CD4-positive, alpha-beta T cell treated with Interferon alpha-2 for 1 hour (primary cell): ENCODE measurements at regions not wholly inside any gene's neighbourhood (a gene's known extent, or its start where the extent isn't known, plus 50 kb on each side); places are given as distances from the start of the nearest gene placed in this dataset.

Experiments used
- DNase-seq, 2 donors: peaks; one replicate each; pipeline ENCODE4 v3.0.0-alpha.2; 2020 to 2022

DNA sequence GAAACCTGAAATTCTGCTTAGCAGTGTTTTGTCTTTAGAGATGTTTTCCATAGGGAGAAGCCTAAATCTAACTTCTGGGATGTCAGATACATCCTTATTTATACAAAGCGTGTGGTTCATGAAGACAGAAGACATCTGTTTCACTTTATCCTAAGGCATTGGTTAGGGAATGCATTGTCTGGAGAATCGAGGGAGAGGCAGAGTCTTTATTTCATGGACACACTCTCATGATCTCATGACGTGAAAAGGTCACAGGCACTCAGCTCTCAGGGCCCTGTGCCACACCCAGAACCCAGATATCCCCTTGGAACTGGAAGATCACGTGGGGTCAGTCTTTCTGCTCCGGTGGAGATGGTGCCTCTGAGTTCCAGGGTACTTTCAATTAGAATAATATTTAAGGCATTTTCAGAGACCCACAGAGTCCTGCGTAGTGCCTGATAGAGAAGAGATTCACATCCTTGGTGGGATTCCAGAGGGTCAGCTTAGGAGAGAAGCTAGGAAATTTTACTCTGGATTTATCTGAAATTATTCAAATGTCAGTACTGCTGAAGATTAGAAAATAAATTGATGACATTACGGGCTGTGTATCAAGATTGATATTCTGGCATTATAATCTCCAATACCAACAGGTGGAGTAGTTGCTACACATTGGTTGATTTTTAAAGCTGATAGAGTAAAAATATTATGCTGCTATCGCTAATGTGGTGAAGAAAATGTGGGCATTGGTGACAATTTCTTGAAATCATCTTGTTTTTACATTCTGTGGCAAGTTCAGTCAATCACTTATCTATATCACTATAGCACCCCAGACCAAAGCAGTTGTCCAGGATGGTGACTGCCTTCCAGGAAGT is 378.3 kb downstream of the MTRR start:
- DNase-seq = no peak

GRCh38 chr5:8253376-8253775 is 384.4 kb downstream of the MTRR start:
- DNase-seq = no peak

DNA sequence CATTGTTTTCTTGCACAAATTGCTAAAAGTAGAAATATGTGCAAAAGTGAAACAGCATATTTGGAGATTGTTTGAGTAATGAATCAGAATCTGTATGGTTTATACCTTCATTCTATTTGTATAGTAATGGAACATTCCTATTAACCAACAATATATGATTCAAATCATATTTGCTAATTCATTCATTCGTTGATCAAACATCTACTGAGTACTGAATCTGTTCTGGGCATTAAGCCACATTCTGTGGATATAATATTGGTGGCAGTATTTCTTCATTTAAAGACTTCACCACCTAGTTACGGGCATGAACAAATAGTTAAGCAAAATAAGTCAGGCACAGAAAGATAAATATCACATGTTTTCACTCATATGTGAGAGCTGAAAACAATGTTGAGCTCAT is 385.7 kb downstream of the MTRR start:
- DNase-seq = no peak

GRCh38 chr5:8258801-8259200 is 389.9 kb downstream of the MTRR start:
- no peak for DNase-seq

DNA sequence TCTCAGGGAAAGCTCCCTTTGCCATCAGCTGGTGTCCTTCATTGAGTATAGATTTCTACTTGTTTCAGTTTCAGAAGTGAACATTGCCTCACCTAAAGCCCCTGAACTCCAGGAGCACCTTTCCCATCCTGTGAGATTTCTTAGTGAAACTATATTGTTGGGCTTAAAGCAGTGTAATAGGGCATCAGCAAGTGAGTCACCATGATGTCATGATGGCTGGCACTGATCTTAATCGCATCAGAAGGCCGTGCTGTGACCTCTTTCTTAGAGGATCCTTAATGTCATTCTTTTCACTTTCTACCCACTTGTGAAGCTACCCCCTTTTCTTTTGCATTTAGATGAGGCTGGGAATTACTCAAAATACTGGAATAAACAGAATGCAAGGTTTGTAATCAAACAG is 401.3 kb downstream of the MTRR start:
- no peak for DNase-seq

- no peak for DNase-seq
Observed at GRCh38 chr5:8280711-8281363, 411.9 kb downstream of the MTRR start.

DNA sequence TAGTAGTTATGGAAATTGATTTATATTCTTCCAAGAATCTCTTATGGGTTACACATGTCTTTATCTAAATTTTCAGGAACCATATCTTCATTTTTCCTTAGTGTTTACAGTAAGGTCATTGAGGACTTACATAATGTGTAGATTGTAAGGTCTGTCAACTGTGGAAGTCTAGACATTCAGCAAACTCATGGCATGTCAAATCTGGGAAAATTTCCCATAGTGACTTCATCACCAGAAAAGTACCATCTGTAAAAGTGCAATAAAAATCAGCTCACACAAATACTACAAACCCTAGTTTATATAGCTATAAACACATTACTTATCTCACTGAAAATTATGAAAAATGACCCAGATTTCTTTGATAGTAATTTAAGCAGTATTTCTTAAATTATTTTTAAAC is 419.4 kb downstream of the MTRR start:
- no peak for DNase-seq

GRCh38 chr5:8288897-8289516 is 420.1 kb downstream of the MTRR start:
- no peak for DNase-seq

- no peak for DNase-seq
Observed at GRCh38 chr5:8289779-8290178, 420.8 kb downstream of the MTRR start.

- DNase-seq = no peak
Observed at GRCh38 chr5:8290721-8291120, 421.8 kb downstream of the MTRR start.

GRCh38 chr5:8291641-8292040 is 422.7 kb downstream of the MTRR start:
- no peak for DNase-seq

DNA sequence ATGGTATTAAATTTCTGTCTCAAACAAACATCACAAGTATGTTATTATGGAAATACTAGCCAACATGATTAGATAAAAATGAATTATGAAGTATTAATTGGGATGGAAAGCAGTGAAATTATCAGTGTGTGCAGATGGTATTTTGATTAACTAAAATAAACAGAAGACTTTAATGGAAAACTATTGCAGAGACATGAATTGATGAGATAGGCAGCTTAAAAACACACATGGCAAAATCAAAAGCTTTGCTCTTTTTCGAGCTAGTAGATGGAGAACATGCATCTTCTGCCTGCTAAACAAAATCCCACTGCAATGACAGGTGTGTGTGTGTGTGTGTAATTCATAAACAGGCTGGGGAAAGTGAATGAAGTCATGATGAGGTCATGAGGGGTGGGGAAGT is 426.2 kb downstream of the MTRR start:
- DNase-seq = no peak

- DNase-seq = no peak
Observed at GRCh38 chr5:8299716-8300115, 430.8 kb downstream of the MTRR start.

GRCh38 chr5:8304341-8304740 is 435.4 kb downstream of the MTRR start:
- no peak for DNase-seq

- DNase-seq = no peak
Observed at GRCh38 chr5:8306288-8306896, 437.4 kb downstream of the MTRR start.

- no peak for DNase-seq
Observed at GRCh38 chr5:8314965-8315364, 446.0 kb downstream of the MTRR start.

DNA sequence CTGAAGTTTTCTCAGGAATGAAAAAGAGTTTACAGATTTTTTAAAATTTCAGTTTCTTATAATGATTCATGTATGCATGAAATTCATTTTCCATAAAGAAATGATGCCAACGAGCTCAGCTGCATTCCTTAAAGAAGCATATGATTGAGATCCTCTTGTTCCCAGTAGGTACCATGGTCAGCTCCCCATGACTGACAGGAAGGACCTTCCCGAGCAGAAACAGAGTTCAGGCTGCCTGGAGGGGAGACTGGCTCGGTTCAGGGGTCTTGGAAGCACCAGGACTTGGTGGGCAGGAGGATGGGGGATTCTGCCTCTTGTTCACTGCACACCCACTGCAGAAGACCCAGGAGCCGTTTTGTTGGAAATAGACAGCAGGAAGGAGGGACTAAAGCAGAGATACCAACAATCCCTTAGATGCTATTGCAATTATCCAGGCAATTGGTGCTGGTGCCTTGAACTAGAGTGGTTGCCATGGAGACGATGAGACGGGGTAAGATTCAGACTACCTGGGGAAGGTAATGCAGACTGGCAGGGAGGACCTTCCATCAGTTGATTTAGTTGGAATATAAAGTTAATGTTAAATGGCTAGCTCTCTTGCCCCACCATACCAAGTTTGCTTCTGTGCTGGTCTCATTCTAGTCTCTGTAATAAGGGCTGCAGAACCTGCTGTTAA is 447.8 kb downstream of the MTRR start:
- no peak for DNase-seq

GRCh38 chr5:8317335-8317734 is 448.4 kb downstream of the MTRR start:
- DNase-seq = no peak

- DNase-seq = no peak
Observed at GRCh38 chr5:8320244-8320643, 451.3 kb downstream of the MTRR start.

DNA sequence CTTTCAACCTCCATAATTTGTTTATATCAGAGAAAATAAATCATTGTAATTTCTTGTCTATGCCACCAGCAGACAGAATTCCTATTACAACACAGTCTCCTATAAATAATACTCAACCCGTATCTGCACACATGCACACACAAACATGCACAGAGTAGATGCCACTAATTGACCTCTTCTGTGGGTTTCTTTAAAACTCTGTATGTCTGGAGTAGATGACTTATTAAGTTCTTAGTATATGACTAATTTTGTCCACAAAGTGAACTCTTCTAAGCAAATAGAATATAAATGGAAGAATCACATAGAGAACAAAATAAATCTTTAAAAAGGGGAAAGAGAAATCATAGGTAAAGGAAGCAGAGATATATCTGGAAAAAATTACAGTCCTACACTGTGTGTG is 452.3 kb downstream of the MTRR start:
- DNase-seq = no peak

GRCh38 chr5:8322484-8322883 is 453.5 kb downstream of the MTRR start:
- DNase-seq = no peak

GRCh38 chr5:8327016-8327415 is 458.1 kb downstream of the MTRR start:
- no peak for DNase-seq

DNA sequence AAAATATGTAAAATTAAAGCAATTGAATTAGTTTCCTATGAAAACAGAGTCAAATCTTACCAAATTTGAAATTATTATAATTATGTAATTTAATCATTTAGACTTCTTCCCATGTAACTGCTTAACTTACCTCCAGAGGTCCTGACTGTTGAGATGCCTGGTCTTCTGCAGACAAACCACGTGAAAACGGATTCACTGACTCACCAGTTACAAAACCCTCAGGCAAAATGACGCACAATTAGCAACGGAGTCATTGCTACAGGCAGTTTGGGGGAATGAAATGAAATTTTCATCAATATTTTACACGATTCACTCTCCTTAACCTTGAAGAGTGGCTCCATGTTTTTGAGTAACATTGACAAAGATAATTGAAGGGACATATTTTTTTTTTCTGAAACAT is 460.8 kb downstream of the MTRR start:
- no peak for DNase-seq
